T-cell (primary cell): ENCODE measurements at regions not wholly inside any gene's neighbourhood (a gene's known extent, or its start where the extent isn't known, plus 50 kb on each side); places are given as distances from the start of the nearest gene placed in this dataset.

Experiments
- ATAC-seq, 4 experiments: fragments of 200-7000 bp in 3 of 4; fragments of 150-1000 bp in 1 of 4; cut with Tn5 transposase; replicated peaks in 1 of 4; 1 replicate in 3 of 4; 2 replicates in 1 of 4; pipeline ENCODE4 v1.10.0; 2021; ENCODE audit warnings: moderate library complexity in 3 of 4, mild to moderate bottlenecking in 2 of 4, moderate number of reproducible peaks in 1 of 4
- CTCF ChIA-PET, 2 donors: fragments of 300-600 bp; sonication (Branson Sonifier 250); formaldehyde crosslinking; loops; one replicate each; lab custom pipeline; 2022; ENCODE audit warnings: antibody characterized with exemption in 2 of 2; lab: Charles Lee
- POLR2A ChIA-PET, 2 donors: fragments of 300-600 bp; sonication (Branson Sonifier 250); formaldehyde crosslinking; loops; one replicate each; lab custom pipeline; 2022; ENCODE audit warnings: antibody characterized with exemption in 2 of 2; lab: Charles Lee
- DNase-seq, 35 experiments: peaks; one replicate each; pipeline versions ENCODE4 v3.0.0 to v3.0.0-alpha.2; 2013 to 2023
- H3K27ac ChIP-seq: one replicate; pipeline ENCODE4 v1.5.1; 2013; ENCODE audit warnings: low read length
- H3K27me3 ChIP-seq, 2 experiments: replicated peaks in 1 of 2; 1 replicate in 1 of 2; 2 replicates in 1 of 2; pipeline versions ENCODE4 v1.6.1 to v1.7.0; 2013; ENCODE audit warnings: low read length in 1 of 2, mixed read lengths in 1 of 2; ENCODE audit not compliant: control insufficient read depth in 2 of 2, insufficient read depth in 2 of 2; ENCODE audit errors: extremely low read depth in 1 of 2
- H3K36me3 ChIP-seq, 2 donors: 1 replicate in 1 of 2; 2 replicates in 1 of 2; pipeline versions ENCODE4 v1.6.1 to v1.7.0; 2013; ENCODE audit warnings: low read length in 1 of 2; ENCODE audit not compliant: control insufficient read depth in 2 of 2, insufficient read depth in 1 of 2; ENCODE audit errors: extremely low read depth in 1 of 2
- H3K4me1 ChIP-seq, 2 experiments: 1 replicate in 1 of 2; 2 replicates in 1 of 2; pipeline versions ENCODE4 v1.6.1 to v1.7.0; 2013; ENCODE audit warnings: low read length in 2 of 2, mixed read lengths in 1 of 2; ENCODE audit not compliant: insufficient read depth in 2 of 2, control insufficient read depth in 1 of 2; ENCODE audit errors: extremely low read depth in 1 of 2
- H3K4me3 ChIP-seq, 2 donors: 1 replicate in 1 of 2; 2 replicates in 1 of 2; pipeline versions ENCODE4 v1.5.1 to v1.7.0; 2013; ENCODE audit warnings: mild to moderate bottlenecking in 2 of 2, low read length in 1 of 2, moderate library complexity in 1 of 2; ENCODE audit not compliant: control insufficient read depth in 1 of 2; ENCODE audit errors: extremely low read depth in 1 of 2
- H3K9me3 ChIP-seq: 2 replicates; pipeline ENCODE4 v1.7.0; 2013
- H3K27ac Mint-ChIP-seq, 2 donors: one replicate each; pipeline ENCODE4 v1.8.0; 2020 to 2021; ENCODE audit warnings: mild to moderate bottlenecking in 2 of 2, mixed read lengths in 2 of 2
- H3K27me3 Mint-ChIP-seq, 2 donors: one replicate each; pipeline ENCODE4 v1.8.0; 2021 to 2022; ENCODE audit warnings: mixed read lengths in 2 of 2
- H3K36me3 Mint-ChIP-seq: one replicate; pipeline ENCODE4 v1.8.0; 2021; ENCODE audit warnings: mixed read lengths
- H3K4me1 Mint-ChIP-seq, 3 donors: one replicate each; pipeline ENCODE4 v1.8.0; 2020 to 2022; ENCODE audit warnings: mixed read lengths in 3 of 3, mild to moderate bottlenecking in 1 of 3
- H3K4me3 Mint-ChIP-seq, 3 donors: one replicate each; pipeline ENCODE4 v1.8.0; 2020 to 2022; ENCODE audit warnings: mild to moderate bottlenecking in 3 of 3, mixed read lengths in 3 of 3, moderate library complexity in 3 of 3
- H3K9me3 Mint-ChIP-seq, 3 donors: one replicate each; pipeline ENCODE4 v1.8.0; 2020 to 2022; ENCODE audit warnings: mixed read lengths in 3 of 3
- WGBS: methylation state at CpG from one replicate; pipeline ENCODE4 v1.1.5; 2013; ENCODE audit warnings: missing lambda C conversion rate; ENCODE audit not compliant: insufficient coverage; 5-methylcytosine and 5-hydroxymethylcytosine counted together

DNA sequence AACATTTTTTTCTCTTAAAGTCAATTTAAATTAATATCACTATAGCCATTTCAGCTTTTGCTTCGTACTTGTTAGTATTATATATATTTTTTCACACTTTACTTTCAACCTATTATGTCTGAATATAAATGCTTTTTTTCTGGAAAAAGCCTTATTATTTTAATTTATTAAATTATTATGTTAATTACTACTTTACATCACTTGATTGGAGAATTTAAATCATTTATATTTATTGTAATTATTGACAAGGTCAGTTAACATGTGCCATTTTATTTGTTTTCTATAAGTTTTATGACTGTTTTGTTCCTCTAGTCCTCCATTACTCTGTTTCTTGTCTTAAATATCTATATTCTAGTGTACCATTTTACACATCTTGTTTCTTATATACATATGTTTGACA, 1333.4 kb upstream of the MIR17HG start:
- POLR2A ChIA-PET, result no interaction called here
- Mint-ChIP-seq H3K4me1 (no peaks in the 10 kb centered on the region), H3K4me3 (no peak overlapping the region), H3K27ac (no peak overlapping the region), H3K27me3 (no peaks in the 10 kb centered on the region), H3K36me3 (no peaks in the 10 kb centered on the region), H3K9me3 (peaks cover 5 to 18% (median 7%) of the 10 kb centered on the region in 3 donors)
- WGBS, result no CpG with 5 or more reads among the region's 1 CpG
- Histone ChIP-seq H3K4me1 (no peaks in the 10 kb centered on the region), H3K36me3 (no peaks in the 10 kb centered on the region), H3K9me3 (peaks cover 2% of the 10 kb centered on the region), H3K27me3 (no peaks in the 10 kb centered on the region), H3K27ac (no peak overlapping the region), H3K4me3 (no peak overlapping the region)
- no peak for DNase-seq
- CTCF ChIA-PET, result no interaction called here
- no peak for ATAC-seq

DNA sequence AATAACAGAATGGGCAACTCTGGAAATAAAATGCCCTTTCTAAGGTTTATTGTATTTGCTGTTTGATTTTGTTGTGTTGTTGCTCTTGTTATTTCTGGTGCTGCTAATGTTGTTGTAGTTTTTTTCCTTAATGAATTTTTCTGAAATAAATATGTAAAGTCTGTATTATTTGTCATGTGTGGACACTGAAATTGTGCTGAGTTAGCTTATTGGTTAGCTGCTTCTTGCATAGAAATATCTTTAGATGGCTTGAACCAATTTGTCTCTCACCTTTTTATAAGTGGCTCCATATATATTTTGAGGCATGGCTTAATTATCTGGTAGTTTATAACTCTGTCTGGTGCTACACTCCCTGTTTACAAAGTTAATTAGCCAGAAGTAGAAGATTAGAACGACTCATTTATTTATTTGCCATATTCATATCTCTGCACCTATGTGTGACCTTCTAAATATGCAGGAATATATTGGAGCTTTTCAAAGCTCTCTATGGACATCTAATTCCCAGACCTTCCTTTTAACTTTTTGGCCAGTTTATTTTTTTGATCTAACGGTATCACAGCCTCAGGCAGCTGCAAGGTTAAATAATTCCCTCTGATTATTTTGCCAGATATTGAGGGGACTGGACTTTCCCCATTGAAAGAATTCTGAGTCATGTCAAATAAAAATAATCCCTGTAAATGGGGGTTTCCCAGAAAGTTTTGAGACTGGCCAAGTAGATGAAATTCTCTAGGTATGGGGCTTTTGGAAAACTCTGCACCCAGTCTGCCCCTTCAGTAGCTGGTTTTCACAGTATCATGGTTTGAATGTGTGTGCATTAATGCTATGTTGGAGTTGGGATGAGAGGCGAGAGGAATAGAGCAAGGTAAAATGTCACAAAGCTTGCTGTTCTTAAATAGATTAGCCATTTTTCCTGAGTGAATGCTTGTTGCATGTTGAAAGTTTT, 1331.7 kb upstream of the MIR17HG start:
- Histone ChIP-seq H3K4me3 (no peak overlapping the region), H3K27me3 (no peaks in the 10 kb centered on the region), H3K9me3 (peaks cover 2% of the 10 kb centered on the region), H3K36me3 (no peaks in the 10 kb centered on the region), H3K4me1 (no peaks in the 10 kb centered on the region), H3K27ac (no peak overlapping the region)
- H3K4me3 Mint-ChIP-seq, result no peak overlapping the region
- no peaks in the 10 kb centered on the region for H3K36me3 Mint-ChIP-seq
- H3K27me3 Mint-ChIP-seq, result no peaks in the 10 kb centered on the region
- peaks cover 5 to 22% (median 9%) of the 10 kb centered on the region in 3 donors for H3K9me3 Mint-ChIP-seq
- ATAC-seq (no peak), DNase-seq (no peak)
- H3K4me1 Mint-ChIP-seq, result no peaks in the 10 kb centered on the region
- WGBS, result 89% methylated on average over 1 of the region's 3 CpGs
- no peak overlapping the region for H3K27ac Mint-ChIP-seq
- ChIA-PET POLR2A (no interaction called here), CTCF (no interaction called here)

DNA sequence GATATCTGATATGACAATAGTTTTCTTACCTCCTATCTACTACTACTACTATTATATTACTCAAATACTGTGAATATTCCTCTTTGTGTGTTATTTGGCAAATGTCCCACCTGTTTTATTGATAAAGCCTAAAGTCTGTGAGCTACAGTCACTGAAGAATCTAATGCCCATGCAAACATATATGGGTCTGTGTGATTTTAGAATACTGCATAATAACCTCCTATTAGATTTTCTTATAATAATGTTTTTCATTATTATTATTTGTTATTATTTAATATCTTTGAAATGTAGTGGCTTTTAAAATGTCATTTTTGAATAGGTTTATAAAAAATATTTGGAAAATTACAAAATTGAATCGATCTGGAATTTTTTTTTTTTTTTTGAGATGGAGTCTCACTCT, 1330.8 kb upstream of the MIR17HG start:
- Mint-ChIP-seq H3K27ac (no peak overlapping the region), H3K36me3 (no peaks in the 10 kb centered on the region), H3K9me3 (peaks cover 5 to 22% (median 9%) of the 10 kb centered on the region in 3 donors), H3K4me1 (no peaks in the 10 kb centered on the region), H3K27me3 (no peaks in the 10 kb centered on the region), H3K4me3 (no peak overlapping the region)
- WGBS, result 80% methylated on average over 1 of the region's 1 CpG
- no peak overlapping the region for H3K27ac ChIP-seq
- H3K36me3 ChIP-seq, result no peaks in the 10 kb centered on the region
- CTCF ChIA-PET, result no interaction called here
- ATAC-seq (no peak), DNase-seq (no peak)
- no peaks in the 10 kb centered on the region for H3K27me3 ChIP-seq
- POLR2A ChIA-PET, result no interaction called here
- no peak overlapping the region for H3K4me3 ChIP-seq
- H3K9me3 ChIP-seq, result peaks cover 2% of the 10 kb centered on the region
- H3K4me1 ChIP-seq, result no peaks in the 10 kb centered on the region

DNA sequence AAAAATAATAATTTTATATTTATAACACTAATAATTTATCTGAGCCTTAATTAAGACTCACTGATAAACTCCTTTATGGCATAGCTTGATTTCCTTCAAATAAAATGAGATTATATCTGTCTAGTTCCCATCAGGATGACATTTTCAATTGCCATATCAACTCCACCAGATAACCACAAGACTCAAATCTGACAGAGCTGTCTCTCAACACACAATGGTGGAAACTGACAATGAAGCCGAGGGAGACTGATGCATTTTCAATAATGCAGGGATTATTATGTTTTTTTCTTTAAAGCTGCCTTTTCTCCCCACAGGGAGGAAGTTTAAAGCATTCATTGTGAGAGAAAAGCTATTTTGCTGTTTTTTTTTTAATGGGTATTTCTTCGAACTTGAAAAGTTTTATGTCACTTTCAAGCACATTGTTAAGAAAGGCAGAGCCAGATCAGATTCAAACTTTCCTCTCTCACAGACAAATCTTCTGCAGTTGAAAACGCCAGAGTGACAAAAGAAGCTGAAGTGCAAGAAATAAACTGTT, 1326.9 kb upstream of the MIR17HG start:
- ChIA-PET POLR2A (no interaction called here), CTCF (no interaction called here)
- Histone ChIP-seq H3K4me3 (no peak overlapping the region), H3K36me3 (no peaks in the 10 kb centered on the region), H3K27ac (no peak overlapping the region), H3K4me1 (no peaks in the 10 kb centered on the region), H3K27me3 (no peaks in the 10 kb centered on the region), H3K9me3 (no peaks in the 10 kb centered on the region)
- DNase-seq (no peak), ATAC-seq (no peak)
- Mint-ChIP-seq H3K4me1 (no peaks in the 10 kb centered on the region), H3K4me3 (no peak overlapping the region), H3K9me3 (peaks cover 5 to 14% (median 6%) of the 10 kb centered on the region in 3 donors), H3K27me3 (no peaks in the 10 kb centered on the region), H3K36me3 (no peaks in the 10 kb centered on the region), H3K27ac (no peak overlapping the region)
- WGBS, result 60% methylated on average over 1 of the region's 3 CpGs

DNA sequence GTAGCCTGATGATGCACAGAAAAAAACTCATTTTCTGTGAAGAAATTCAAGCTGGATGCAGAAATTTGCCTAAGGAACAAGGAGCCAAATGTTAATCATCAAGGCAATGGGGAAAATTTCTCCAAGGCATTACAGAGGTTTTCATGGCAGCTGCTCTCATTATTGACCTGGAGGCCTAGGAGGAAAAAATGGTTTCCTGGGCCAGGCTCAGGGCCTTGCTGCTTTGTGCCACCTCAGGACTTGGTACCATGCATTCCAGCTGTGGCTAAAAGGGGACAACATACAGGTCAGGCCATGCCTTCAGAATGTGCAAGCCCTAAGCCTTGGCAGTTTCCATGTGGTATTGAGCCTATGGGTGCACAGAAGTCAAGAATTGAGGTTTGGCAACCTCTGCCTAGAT, 1320.1 kb upstream of the MIR17HG start:
- POLR2A ChIA-PET, result no interaction called here
- no peak for ATAC-seq

DNA sequence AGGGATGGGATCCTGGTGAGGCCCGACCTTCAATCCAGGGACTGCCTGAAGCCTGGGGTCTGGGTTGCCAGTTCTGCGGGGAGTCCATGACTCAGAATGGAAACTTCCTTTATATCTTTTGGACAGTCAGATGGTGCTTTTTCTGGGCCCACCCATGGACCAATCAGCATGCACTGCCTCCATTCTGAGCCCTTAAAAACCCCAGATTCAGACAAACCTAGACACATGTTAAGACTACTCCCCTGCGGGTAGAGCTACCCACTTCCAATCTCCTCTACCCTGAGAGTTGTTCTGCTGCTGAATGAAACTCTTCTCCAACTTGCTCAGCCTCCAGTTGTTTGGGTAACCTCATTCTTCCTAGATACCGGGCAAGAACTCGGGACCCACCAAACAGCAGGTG, 1315.2 kb upstream of the MIR17HG start:
- WGBS, result 69% methylated on average over 3 of the region's 5 CpGs
- Histone ChIP-seq H3K27me3 (no peaks in the 10 kb centered on the region), H3K4me1 (no peaks in the 10 kb centered on the region), H3K9me3 (peaks cover 6% of the 10 kb centered on the region), H3K4me3 (no peak overlapping the region), H3K36me3 (no peaks in the 10 kb centered on the region), H3K27ac (no peak overlapping the region)
- peaks cover 0 to 29% (median 13%) of the 10 kb centered on the region in 3 donors for H3K9me3 Mint-ChIP-seq
- H3K4me3 Mint-ChIP-seq, result no peak overlapping the region
- H3K27ac Mint-ChIP-seq, result no peak overlapping the region
- no peak for ATAC-seq
- CTCF ChIA-PET, result no interaction called here
- H3K4me1 Mint-ChIP-seq, result no peaks in the 10 kb centered on the region
- no peaks in the 10 kb centered on the region for H3K36me3 Mint-ChIP-seq
- no peaks in the 10 kb centered on the region for H3K27me3 Mint-ChIP-seq
- POLR2A ChIA-PET, result no interaction called here
- DNase-seq, result no peak

More for the DNA sequence above, 1320.1 kb upstream of the MIR17HG start:
- no peak overlapping the region for H3K27ac ChIP-seq
- H3K27me3 ChIP-seq, result no peaks in the 10 kb centered on the region
- Mint-ChIP-seq H3K27ac (no peak overlapping the region), H3K9me3 (peaks cover 0 to 27% (median 12%) of the 10 kb centered on the region in 3 donors), H3K36me3 (no peaks in the 10 kb centered on the region), H3K27me3 (no peaks in the 10 kb centered on the region), H3K4me3 (no peak overlapping the region), H3K4me1 (no peaks in the 10 kb centered on the region)
- CTCF ChIA-PET, result no interaction called here
- no peak for DNase-seq
- H3K4me1 ChIP-seq, result no peaks in the 10 kb centered on the region
- no peaks in the 10 kb centered on the region for H3K9me3 ChIP-seq
- no peaks in the 10 kb centered on the region for H3K36me3 ChIP-seq
- H3K4me3 ChIP-seq, result no peak overlapping the region
